Stimulated activated naive CD8-positive, alpha-beta T cell treated with anti-CD3 and anti-CD28 coated beads, Interleukin-15, Interleukin-2, amounts not matched to agents 100 U/mL and 50 U/mL, for 24 hours (primary cell): ENCODE measurements at regions not wholly inside any gene's neighbourhood (a gene's known extent, or its start where the extent isn't known, plus 50 kb on each side); places are given as distances from the start of the nearest gene placed in this dataset.
"Not testable (repeated sequence)": the region's sequence is repeated elsewhere in the genome, so short reads cannot be mapped to it uniquely, and the experiment has no call there.

ENCODE experiments used
- ATAC-seq: fragments of 150-1000 bp; cut with Tn5 transposase; one replicate; pipeline ENCODE4 v1.10.0; 2021
- DNase-seq: peaks from one replicate; pipeline ENCODE4 v3.0.0; 2021

DNA sequence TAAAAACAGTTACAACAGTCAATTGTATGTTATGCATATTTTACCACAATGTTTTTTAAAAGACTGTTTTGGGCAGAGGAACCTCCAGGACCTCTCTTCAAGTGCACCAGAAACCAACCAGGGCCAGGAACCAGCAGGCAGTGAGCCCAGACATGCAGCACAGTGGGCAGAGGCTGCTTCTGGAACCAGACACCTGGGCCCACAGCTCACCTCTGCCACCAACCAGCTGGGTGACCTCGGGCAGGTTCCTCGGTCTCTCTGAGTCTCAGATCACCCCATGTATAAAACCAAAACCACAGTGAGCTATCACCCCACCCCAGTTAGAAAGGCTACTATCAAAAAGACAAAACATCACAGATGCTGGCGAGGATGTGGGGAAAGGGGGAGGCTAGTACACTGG lies 161.0 kb downstream of the C16orf95 start:
- ATAC-seq (no peak), DNase-seq (no peak)

DNA sequence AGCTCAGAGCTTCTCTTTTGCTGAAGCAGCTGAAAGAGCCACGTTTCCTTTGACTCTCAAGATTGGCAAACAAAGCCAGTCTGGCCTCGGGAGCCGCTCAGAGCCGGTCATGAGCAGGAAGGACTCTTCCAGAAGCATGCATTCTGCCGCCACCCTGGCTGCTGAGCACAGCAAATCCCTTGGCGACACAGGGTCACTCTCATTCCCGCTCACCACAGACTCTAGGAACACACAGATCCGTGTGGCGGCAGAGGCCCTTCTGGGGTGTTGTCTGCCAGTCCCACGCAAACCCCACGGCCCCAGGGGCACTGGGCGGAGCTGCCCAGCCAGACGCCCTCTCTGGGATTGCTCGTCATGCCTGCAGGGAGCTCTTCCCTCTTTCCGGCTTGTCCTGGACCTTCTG lies 157.0 kb downstream of the C16orf95 start:
- no peak for ATAC-seq

DNA sequence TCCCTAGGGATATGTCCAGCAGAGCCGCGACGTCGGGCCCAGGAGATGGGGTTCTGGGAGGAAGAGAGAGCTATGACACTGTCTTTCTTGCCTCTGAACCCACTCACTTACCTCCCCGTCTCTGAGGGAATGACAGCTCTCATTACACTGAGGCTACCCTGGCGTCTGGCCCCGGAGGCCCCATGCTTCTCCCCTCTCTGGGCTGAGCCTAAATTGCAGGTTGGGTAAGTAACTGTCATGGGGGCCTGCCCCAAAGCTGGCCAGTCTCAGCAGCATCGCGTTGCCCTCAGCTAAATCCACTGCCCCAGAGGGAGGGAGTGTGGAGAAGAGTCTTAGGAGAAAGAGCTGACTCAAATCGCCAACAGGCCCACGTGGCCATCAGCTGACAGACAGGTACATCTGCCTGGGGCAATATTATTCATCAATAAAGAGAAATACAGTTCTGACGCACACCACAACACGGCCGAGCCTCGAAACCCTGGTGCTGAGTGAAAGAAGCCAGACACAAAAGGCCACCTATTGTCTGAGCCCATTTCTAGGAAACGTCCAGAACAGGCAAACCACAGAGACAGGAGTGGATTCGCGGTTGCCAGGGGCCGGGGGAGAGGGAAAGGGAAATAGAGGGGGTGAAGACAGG lies 156.4 kb downstream of the C16orf95 start:
- peak; percentile 32 for ATAC-seq

More for the DNA sequence above, 157.0 kb downstream of the C16orf95 start:
- DNase-seq, result no peak

DNA sequence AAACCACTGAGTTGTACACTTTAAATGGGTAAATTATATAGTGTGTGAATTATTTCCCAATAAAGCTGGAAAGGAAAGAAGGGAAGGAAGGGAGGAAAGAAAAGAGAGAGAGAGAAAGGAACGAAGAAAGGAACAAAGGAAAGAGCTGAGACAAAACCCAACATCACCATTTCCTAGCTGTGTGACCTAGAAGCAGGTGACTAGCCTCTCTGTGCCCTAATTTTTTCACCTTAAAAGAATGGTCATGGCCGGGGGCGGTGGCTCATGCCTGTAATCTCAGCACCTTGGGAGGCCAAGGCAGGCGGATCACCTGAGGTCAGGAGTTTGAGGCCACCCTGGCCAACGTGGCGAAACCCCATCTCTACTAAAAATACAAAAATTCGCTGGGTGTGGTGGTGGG lies 155.8 kb downstream of the C16orf95 start:
- ATAC-seq, DNase-seq: not testable (repeated sequence)

More for the DNA sequence above, 156.4 kb downstream of the C16orf95 start:
- DNase-seq, result no peak

DNA sequence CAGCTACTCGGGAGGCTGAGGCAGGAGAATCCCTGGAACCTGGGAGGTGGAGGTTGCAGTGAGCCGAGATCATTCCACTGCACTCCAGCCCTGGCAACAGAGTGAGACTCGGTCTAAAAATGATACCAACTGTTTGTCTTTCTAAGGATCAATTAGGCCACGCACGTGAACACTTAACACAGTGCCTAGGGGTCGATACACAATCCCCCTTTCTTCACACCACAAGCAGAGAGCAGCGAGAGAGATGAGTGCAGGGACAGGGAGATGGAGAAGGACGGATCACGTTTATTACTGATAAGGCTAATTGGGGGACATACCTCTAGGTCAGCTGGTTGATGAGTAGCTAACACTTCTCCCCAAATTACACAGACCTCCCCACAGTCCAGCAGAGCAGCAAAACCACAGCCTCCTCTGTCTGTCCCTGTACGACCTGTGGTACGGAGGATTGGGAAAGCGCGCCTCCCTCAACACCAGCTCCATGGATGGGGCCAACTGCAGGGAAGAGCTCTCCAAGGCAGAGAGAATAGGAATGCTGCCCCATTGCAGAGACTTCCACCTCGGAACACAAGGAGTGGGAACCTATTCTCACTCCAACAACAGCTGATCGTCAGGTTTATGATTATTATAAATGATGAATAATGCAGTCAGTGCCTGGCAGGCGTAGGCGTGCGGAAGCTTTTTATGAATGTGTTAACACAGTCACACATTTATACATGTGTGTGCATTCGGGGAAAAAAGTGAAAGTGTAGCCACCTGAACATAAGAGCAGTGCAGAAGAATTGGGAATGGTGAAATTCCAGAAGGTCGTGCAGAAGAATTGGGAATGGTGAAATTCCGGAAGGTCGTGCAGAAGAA lies 155.1 kb downstream of the C16orf95 start:
- DNase-seq, result no peak
- ATAC-seq, result no peak

DNA sequence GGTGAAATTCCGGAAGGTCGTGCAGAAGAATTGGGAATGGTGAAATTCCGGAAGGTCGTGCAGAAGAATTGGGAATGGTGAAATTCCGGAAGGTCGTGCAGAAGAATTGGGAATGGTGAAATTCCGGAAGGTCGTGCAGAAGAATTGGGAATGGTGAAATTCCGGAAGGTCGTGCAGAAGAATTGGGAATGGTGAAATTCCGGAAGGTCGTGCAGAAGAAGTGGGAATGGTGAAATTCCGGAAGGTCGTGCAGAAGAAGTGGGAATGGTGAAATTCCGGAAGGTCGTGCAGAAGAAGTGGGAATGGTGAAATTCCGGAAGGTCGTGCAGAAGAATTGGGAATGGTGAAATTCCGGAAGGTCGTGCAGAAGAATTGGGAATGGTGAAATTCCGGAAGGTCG lies 154.4 kb downstream of the C16orf95 start:
- ATAC-seq, DNase-seq: not testable (repeated sequence)

DNA sequence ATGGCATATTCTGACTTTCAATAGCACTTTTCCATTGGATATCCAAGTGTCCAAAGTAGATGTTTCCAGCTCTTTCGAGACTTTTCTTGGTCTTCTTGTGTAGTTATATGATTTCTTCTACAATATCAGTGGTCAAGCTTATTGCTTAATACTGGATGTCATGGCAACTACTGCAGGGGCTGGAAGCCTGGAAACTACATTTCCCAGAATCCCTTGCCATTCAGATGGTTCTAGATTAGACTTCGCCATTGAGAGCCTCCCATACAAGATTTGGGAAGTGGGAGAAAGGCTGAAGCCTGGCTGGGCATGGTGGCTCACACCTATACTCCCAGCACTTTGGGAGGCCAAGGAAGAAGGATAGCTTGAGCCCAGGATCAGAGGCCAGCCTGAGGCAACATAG lies 153.6 kb downstream of the C16orf95 start:
- DNase-seq, result no peak
- ATAC-seq, result no peak

DNA sequence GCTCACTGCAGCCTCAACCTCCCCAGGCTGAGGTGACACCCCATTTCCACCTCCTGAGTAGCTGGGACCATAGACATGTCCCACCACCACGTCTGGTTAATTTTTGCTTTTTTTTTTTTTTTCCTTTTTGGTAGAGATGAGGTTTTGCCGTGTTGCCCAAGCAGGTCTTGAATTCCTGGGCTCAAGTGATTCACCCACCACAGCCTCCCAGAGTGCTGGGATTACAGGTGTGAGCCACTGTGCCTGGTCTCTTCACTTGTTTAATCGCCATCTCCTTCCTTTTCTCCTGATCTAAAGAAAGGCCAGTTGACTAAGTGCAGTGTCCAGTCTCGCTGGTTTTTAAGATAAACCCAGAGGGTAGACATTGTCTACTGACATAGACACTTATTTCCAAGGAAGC lies 152.0 kb downstream of the C16orf95 start:
- DNase-seq (no peak), ATAC-seq (no peak)

DNA sequence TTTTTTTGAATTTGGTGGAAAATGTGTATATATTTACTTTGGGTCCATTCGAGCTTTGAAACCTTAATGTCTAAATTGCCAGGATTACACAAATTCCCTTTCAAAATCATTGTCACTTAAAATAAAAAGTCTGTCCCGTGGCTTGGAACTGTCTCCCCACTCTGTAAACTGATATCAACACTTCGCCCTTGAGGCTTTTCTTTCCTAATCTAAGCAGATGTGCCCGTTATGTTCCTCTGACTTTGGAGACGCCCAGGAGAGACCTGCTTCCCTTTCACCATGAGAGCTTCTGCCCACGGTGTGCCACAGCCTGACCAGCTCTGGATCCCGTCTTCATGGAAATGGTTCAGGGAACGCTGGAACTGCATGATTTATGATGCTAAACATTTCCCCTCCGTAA lies 151.3 kb downstream of the C16orf95 start:
- ATAC-seq, result no peak
- no peak for DNase-seq

DNA sequence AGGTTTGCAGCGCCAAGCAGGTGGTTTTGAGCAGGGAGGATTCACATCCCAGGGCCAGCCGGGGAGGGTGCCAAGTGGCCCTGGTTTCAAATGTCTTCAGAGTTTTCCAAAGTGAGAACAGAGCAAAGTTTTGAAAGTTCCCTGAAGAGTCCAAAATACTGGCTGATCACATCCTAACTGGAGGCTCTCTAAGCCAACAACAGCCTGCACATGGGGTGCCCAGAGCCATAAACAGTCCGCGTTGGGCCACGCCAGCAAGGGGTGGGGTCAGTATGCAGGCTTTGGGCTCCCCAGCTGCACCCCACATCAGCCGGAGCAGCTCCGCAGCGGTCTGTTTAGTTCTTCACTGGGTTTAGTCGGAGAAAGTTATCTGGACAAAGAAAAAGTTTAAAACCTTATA lies 150.9 kb downstream of the C16orf95 start:
- DNase-seq, result no peak
- ATAC-seq, result no peak

DNA sequence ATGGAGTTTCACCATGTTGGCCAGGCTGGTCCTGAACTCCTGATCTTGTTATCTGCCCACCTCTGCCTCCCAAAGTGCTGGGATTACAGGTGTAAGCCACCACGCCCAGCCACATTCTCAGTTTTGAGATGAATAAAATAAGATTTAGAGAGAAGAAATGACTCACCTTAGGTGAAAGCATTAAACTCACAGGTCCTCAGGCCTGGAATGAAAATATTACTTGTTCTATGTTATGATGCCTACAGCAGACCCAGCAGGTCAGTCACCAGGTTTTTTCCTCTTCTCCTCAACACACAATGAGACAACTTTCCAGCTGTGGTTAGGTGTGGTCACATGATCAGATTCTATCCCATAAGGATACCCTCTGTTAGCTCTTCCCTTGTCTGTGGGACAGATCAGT lies 150.3 kb downstream of the C16orf95 start:
- DNase-seq (no peak), ATAC-seq (no peak)

DNA sequence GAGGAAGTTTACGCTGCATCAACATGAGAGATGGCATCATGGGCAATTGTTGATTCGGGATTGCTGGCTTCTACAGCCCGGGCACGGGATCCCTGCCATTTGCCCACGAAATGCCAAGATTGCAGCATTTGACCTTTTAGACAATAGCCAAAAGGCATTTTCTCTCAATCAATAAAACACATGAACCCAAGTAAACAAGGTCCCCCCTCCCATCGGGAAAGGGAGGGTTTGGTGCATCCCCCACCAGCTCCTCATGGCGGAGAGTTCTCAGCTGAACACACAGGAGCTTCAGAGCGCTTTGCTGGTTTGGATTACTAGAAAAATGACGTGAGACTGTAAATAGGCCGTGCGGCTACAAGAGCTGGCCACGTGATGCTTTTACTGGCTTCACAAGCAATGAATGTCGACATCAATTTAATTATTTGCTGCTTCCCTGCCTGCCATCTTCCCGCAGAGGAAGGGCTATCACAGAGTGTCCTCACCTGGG lies 147.6 kb downstream of the C16orf95 start:
- DNase-seq (no peak), ATAC-seq (no peak)

DNA sequence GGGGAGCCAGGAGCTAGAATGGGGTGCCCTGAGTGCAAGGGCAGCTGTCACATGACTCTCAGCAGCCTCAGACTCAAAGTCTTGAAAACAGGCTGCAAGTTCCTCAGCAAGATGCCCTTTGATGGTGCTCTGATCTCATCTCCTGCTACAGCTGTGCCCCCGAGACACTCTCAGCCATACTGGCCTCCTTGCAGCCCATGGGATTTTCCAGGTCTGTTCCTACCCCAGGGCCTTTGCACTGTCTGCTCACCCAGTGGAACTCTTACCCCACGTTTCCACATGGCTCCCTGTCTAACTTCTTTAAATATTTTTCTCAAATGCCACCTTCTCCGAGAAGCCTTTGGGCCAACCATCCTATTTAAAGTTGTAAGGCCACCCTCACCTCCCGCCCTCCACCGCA lies 146.9 kb downstream of the C16orf95 start:
- ATAC-seq (no peak), DNase-seq (no peak)

DNA sequence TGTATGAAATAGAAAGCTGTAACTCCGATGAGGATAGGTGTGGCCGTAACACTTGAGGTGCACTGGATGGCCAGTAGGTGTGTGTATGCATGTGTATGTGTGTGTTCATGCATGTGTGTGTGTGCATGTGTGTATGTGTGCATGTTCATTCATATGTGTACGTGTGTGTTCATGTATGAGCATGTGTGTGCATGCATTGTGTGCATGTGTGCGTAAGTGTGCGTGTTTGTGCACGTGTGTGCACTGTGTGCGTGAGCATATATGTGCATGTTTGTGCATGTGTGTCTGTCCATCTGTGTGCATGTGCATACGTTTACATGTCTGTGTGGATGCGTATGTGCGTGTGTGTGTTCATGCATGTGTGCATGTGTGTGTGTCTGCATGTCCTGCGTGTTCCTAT lies 145.5 kb downstream of the C16orf95 start:
- ATAC-seq (no peak), DNase-seq (no peak)

DNA sequence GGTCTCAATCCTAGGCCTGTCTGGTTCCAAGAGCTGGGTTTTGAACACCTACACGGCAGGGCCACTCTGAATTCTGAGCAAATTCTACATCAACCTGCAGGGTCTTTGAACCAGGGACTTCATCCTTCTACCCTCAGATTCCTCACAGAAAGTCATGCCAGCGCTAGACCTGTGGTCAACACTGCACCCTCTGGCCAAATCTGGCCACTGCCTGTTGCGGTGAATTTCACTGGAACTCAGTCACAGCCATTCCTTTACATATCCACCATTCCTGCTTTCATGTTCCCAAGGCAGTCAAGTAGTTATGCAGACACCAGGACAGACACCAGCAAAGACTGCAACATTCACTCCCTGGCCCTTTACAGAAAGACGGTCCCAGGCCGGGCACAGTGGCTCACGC lies 144.6 kb downstream of the C16orf95 start:
- DNase-seq (no peak), ATAC-seq (no peak)

DNA sequence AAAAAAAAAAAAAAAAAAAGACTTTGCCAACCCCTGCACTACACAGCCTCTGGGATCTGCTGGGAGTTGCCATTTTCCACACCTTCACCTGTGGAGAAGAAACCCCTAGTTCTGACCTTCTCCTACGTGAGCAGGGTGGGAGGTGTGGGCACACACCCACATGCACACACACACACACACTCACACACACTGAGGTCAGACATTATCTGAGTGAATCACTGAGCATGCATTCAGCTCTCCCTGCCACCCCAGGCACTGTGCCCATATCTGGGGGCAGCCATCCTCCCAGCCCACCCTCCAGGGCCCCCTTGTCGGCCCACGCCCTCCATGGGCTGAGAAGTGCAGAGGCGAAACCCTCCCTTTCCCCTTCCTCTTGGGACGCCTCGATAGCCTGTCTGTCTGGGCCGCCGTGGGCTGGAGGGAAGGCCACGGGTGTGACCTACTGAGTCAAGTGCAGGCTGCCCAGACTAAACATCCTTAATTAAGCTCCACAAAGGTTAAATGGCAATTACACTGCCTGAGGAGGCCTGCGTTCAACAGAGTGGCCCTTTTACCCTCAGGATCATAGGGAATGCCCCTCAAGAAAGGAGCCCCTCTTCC lies 143.8 kb downstream of the C16orf95 start:
- no peak for ATAC-seq

DNA sequence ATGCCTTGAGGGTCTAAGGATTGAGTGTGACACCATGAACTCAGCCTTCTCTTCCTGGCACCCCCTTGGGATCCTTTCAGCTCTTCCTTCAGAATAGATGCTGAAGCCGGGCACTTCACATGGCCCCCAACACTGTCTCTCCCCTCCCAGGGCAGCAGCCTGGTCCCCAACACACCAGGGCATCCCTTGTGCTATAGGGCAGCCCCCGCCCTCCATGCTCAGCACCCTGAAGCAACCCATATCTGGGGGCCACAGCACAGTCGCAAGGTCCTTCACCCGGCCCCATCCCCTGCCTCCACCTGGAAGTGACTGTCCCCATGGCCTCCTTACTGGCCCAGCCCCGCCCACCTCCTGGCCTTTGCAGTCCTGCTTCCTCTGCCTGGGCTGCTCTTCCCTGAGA lies 143.1 kb downstream of the C16orf95 start:
- ATAC-seq (no peak), DNase-seq (no peak)

More for the DNA sequence above, 143.8 kb downstream of the C16orf95 start:
- DNase-seq, result no peak

DNA sequence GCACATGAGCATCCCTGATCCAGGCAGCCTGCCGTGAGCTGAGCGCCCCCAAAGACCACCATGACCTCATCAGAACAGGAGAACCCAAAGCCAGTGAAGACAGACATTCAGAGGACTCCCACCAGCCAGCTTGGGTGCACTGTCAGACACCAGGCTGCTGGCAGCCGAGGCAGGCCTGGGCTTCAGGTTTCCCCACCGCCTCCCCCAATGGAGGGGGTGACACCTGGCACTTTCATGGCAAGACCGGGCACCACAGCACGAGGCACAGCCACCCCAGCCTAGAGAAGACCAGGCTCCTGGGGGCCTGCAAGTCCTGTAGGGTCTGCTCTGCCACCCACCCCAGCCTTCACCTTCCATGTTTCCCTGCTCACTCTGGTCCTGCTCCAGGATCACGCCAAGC lies 140.5 kb downstream of the C16orf95 start:
- DNase-seq (no peak), ATAC-seq (no peak)

DNA sequence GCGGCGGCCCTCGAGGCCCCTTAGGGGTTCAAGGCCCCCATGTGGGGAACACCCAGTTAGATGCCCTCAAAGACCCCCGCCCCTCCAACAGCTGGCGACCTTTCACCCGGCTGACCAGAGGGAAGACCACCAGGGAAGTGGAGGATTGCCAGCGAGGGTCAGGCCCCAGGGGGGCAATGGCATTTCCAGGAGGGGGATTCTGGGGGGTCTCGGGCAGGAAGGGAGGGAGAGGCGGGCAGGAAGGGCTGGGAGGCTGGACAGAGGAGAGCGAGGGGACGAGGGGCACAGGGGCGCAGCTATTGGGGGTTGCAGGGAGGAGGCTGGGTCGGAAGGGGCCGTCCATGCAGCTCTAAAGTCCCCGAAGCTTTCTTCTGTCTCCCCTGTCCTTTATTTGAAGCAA lies 139.5 kb downstream of the C16orf95 start:
- ATAC-seq, result no peak
- DNase-seq, result no peak

DNA sequence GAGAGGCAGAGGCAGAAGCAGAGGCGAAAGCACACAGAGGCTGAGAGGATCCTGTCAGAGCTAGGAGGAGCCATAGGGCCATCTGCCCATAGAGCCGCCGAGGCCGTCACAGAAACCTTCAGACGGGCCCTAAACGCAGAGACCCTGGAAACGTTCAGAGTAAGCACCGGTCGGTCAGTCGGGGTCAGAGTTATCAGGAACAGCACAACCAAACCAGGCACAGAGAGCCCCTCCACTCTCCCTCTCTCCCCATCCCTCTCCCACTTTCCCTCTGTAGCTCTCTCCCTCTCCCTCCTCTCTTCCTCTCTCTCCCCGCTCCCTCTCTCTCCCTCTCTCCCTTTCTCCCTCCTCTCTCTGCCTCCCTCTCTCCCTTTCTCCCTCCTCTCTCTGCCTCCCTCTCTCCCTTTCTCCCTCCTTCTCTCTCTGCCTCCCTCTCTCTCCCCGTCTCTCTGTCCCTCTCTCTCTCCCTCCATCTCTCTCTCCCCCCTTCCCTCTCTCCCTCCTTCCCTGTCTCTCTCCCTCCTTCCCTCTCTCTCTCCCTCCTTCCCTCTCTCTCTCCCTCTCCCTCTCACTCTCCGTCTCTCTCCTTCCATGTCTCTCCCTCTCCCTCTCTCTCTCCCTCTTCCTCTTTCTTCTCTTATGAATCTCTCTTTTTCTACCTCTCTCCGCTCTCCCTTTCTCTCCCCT lies 138.9 kb downstream of the C16orf95 start:
- DNase-seq (no peak), ATAC-seq (no peak)

DNA sequence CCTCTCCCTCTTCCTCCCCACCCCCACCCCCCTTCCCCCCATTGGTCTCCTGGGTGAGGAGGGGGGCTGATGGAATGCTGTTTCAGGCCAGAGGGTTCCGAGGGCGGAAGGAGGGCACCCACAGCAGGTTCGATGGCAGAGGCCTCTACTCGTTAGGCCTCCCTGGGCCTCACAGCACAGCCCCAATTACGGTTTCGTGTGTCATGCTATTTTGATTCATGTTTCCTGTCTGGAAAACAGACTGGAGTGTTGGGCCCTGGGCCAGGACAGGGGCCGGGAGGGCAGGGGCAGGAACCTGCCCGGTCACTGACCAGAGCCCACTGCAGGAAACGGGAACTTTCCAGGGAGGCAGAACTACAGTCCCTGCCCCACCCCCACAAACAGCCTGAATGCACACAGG lies 138.2 kb downstream of the C16orf95 start:
- no peak for ATAC-seq
- no peak for DNase-seq

DNA sequence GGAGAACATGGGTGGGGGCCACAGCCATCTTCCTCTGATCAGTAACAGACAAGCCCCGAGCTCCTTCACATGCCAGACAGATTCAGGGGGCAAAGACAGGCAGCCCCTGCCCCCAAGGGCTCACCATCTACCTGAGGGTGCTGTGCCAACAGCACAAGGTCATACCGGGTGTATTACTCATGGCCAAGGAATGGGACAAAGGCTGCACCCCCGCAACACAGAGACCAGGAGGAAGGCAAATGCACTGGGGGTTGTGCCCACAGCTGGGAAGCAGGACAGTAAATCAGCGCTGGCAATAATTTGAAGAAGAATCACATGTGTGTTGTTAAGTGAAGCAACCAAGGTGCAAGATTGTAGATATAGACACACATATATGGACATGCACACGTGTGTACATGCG lies 137.1 kb downstream of the C16orf95 start:
- ATAC-seq (no peak), DNase-seq (no peak)

DNA sequence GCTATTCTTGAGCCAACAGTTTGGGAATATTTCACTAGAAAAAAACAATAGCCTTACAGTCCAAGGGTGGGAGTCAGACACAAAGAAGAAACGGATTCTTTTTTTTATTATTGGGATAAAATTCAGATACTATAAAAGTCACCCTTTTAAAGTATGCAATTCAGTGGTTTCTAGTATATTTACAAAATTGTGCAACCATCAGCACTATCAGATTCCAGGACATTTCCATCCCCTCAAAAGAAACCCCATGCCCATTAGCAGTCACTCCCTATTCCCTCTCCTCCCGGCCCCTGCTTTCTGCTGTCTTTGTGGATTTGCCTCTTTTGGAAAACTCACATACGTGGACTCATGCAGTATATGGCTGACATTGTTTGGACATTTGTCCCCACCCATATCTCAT lies 134.4 kb downstream of the C16orf95 start:
- ATAC-seq, result no peak
- DNase-seq, result no peak
